Right kidney (tissue), 1 donor: ENCODE measurements at regions not wholly inside any gene's neighbourhood (a gene's known extent, or its start where the extent isn't known, plus 50 kb on each side); places are given as distances from the start of the nearest gene placed in this dataset.

Experiments used
- DNase-seq: peaks from one replicate; pipeline ENCODE4 v3.0.0-alpha.2; 2016

DNA sequence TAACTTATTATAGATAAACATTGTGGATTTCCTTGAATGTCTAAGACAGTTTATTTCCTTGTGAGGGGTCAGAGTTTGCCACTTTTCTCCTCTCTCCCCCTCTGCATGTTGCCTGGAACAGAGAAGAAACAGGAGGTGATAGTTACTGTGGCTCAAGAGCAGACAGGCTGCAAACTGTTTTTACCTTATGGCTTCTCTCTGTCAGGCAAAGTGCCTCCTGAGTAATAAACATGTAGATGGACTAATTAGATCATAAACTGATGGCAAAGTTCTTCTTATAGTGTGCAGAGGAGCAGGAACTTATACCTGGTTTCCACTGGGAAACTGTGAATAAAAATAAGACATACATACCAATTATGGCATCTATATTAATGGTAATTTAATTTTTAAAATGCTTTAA, 133.1 kb upstream of the CDH12 start:
- no peak for DNase-seq

DNA sequence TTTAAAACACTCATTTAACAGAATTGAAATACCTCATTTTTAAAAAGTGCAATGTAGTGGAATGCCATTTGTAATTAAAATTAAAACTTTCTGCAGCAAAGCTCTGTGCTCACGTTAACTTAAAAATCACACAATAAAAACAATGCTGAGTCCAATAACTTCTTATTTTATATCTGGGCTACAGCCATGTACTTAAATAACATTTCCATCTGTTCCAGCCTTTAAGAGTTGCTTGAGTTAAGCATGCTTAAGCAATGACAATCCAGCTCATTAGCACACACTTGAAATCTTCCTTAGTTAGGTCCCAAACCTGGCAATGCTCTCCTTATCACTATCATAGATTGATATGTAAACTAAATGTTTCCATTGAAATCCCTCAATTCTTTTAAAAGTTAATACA, 132.3 kb upstream of the CDH12 start:
- DNase-seq = no peak

DNA sequence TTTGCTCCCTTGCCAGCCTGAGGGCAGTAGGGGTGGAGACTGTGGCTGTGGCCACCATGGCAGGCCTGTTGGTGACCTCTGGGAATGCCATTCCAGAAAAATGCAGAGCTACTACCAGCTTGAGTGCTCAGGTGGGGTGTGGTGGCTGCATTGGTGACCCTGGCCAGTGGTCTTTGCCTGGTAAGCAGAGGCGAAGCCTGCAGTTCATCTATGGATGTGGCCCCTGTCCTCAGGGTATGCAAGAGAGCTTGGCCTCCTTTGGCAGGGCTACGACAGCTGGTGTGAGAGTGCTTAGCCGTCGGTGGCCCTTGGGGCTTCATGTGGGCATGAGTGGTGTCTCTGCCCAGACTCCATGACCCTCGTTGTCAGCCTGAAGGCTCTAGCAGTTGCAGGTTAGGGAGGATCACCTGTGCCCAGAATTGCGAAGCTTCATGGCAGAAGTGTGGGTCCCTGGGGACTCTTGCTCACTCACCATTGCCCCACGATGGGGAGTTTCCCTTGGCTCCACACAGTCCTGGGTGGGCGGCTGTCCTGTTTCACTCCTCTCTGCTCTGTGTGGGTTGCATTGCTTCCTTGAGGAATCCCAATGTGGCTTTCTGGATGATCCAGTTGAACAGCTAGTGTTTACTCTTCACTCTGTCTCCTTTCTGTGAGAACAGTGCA, 117.9 kb upstream of the CDH12 start:
- DNase-seq = no peak

DNA sequence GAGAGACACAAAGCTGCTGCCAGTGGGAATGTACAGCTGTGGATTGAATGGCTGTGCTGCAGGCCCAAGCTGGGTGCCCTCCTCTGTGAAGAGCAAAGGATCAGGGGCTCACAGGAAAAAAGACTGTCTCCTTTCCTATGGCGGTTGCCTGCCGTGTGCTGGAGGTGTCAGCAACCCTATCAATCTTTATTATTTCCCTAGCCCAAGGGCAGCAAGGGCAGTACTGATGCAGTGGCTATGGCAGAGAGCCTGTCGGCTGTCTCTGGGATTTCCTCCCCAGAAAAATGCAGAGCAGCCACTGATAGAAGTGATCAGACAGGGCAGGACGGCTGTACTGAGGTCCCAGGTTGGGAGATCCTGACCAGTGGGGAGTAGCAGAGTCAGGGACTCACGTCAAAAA, 117.3 kb upstream of the CDH12 start:
- no peak for DNase-seq

DNA sequence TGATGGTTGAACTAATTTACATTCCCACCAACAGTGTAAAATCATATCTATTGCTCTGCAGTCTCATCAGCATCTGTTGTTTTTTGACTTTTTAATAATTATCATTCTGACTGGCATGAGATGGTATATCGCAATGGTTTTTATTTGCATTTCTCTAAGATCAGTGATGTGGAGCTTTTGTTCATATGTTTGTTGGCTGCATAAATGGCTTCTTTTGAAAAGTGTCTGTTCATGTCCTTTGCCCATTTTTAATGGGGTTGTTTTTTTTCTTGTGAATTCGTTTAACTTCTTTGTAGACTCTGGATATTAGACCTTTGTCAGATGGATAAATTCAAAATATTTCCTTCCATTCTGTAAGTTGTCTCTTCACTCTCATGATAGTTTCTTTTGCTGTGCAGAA, 115.2 kb upstream of the CDH12 start:
- DNase-seq = no peak

DNA sequence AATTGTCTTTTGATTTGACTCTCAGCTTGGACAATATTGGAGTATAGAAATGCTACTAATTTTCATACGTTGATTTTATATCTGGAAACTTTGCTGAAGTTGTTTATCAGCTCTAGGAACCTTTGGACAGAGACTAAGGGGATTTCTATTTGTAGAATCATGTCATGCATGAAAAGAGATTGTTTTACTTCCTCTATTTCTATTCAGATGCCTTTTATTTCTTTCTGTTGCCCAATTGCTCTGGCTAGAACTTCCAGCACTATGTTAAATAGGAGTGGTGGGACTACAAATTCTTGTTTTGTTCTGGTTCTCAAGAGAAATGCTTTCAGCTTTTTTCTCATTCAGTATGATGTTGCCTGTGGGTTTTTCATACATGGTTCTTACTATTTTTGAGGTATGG, 112.8 kb upstream of the CDH12 start:
- no peak for DNase-seq

DNA sequence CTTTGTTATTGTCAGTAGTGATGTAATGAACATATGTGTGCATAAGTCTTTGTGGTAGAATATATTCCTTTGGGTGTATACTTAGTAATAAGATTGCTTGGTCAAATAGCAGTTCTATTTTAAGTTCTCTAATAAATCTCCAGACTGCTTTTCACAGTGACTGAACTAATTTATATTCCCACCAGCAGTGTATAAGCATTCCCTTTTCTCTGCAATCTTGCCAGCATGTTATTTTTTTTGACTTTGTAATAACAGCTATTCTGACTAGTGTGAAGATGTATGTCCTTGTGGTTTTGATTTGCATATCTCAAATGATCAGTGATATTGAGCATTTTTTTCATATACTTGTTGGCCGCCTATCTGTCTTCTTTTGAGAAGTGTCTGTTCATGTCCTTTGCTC, 111.5 kb upstream of the CDH12 start:
- no peak for DNase-seq

DNA sequence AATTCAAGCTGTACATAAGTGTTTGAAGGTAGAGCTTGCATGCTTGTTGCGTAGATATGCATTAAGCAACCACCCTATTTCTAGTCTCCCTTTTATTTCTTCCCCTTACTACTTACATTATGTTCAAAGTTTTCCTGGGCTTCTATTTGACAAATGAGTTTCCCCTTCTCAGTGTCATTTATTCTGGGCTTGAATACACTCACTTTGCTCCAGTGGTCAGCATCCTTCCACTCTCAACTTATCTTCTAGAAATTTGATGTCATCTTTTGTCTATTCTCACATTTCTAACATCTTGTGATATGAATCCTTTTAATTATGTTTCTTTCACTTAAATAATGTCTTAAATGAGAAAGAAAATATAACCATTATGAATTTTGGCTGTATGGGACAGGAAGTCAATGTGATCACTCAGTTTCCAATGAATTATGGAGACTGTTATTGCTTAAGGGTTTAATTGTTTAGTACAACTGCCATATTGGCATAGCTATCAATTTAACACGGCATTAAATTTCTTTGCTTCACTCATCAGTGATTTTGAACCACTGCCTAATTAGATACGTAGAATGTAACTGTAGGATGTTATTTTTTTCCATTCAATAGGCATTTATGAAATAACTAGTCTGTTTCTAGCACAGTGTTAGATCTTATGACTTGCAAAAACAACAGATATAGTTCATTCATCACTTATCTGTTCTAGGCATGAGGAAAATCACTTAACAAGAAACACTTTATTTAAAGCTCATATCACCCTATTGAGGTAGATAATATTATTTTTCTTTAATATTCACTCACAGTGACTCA, 105.5 kb upstream of the CDH12 start:
- no peak for DNase-seq

DNA sequence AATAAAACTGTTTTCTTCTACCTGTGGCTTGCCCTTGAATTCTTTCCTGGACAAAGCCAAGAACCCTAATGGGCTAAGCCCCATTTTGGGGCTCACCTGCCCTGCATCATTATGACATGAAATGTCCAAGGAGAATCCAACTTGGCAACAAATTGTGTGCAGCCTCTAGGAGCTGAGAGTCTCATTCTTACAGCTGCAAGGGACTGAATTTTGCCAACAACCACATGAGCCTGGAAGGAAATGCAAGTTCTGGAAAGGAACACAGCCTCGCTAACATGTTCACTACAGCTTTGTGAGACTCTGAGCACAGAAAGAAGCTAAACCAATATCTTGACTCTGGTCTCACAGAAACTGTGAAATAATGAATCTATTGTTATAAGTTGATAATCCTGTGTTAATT, 94.8 kb upstream of the CDH12 start:
- no peak for DNase-seq

DNA sequence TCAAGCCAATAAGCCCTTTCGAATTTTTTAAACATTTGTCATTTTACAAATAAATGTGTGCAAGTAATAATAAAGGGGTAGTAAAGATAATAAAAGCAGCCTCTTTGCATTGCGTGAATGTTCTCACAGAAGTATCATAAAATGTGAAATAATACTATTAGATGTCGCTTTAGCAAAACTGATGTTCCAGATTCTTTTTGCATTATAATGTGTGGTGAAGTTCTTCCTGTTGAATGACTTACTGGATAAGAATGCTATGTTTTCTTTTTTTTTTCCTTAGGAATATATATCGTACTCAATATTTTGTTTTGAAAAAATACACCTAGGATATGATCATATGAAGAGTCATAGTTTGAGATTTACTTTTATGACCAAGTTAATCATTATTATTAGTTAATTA, 85.2 kb upstream of the CDH12 start:
- DNase-seq = no peak

DNA sequence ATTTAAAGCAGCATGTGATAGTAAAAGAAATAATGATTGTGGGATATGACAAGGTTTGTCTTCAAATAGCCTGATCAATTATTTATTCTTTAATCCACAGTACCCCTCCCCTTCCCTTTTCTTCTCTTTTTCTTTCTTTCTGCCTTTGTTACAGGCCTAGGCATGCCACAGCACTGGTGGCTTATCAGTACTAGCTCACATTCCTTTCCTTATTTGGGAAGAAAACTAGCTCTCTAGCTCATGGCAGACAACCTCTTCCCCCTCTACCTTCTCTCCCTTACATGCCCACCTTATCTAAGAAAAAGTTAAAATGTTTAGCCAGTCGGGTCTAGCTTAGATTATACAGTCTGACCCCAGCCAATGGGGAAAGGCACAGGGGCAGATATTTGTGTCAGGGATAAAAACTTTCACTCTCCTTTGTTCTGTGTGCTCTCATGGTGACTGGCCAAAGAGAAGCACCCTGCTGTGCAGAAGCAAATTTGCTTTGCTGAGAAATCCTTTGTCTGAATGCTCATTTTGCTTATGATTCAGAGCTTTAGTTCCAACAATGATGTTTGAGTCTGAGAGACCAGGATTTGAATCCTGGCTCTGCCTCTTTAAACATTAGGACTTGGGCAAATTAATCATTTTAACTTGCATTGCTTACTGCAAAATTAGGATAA, 75.8 kb upstream of the CDH12 start:
- no peak for DNase-seq

DNA sequence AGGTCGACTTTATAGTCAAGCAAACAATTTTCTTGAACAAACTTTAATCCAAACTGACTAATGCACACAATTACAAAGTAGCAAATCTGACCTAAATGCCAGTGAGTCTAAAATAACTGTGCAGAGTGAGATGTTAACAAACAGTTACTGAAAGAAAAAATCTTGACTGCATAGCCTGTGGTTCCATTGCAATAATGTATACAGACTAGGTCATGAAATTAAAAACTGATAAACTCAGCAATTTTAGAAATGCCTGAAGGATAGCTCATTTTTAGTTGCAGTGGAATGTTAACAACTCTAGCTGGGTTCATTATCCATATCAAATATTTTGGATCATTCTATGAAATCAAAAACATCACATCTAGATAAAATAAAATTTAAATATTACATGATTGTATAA, 73.4 kb upstream of the CDH12 start:
- no peak for DNase-seq

DNA sequence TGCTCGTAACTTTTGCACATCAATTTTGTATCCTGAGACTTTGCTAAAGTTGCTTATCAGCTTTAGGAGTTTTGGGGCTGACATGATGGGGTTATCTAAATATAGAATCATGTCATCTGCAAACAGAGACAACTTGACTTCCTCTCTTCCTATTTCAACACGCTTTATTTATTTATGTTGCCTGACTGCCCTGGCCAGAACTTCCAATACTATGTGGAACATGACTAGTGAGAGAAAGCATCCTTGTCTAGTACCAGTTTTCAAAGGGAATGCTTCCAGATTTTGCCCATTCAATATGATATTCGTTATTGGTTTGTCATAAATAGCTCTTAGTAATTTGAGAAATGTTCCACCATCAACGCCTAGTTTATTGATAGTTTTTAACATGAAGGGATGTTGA, 65.4 kb upstream of the CDH12 start:
- DNase-seq = no peak

DNA sequence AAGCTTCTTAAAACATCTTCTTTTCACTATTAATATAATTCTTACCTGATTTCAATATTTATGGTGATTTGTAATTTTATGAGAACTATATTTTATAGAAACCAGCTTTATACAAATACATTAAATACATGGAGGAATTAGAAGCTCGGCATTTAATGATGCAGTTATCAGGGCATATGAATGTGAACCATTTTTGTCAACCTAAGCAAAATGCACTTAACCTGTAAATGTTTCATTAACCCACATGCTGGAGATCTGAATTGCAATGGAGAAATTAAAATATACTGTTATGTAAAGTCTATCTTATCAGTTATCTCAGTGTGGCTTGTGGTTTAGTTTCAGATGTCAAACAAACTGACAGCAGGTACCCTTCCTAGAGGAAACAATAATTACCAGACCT, 63.2 kb upstream of the CDH12 start:
- DNase-seq = no peak

DNA sequence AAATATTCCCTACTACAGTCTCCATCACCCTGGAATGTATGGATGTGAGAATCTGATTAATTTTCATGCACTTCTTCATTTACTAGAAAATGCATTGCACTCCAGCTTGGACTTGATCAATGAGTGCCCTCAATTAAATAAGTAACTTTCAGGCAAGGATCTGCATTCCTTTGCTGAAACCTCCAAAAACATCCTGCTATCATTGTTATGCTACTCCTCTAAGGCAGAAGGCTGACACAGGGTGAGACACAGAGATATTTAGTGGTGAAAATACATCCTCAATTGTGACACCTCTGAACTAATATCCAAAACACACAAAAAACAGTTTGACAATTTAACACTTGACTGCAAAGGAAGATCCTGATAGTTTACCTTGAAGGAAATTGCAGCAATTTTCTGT, 57.9 kb upstream of the CDH12 start:
- DNase-seq = no peak

DNA sequence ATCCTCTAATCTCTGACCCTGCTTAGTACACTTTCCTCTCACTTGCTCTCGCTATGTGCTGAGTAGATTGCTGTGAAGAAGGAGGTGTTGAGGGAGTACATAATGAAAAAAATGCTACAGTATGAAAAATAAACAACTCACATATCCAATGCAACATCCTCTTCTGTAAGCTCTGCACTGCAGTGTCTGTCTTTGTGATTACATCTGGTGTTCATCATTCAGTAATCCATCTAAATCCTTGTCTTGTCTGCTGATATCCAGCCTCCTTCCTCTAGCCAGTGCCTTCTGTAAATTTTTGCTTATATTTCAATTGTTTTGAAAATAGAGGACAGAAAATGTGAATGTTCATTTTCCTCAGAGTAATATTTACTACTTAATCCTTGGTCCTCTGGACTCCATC, 57.4 kb upstream of the CDH12 start:
- DNase-seq = no peak

DNA sequence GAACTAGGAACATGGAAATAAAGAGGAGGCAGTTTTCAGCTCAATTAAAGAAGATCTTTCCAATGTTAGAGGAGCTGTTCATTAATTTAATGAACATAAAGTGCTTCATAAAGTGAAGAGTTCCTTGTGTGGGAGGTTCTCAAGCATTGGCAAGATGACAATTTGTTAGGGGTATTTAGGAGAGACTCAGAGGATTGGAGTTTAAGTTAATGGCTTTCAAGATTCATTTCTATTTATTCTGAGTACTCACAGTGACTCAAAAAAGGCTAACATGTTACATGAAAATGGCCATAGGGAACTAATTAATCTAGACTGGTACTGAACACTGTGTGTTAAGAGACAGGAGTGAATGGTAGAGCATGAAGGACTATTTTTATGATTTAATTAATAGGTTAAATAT, 55.4 kb upstream of the CDH12 start:
- no peak for DNase-seq

DNA sequence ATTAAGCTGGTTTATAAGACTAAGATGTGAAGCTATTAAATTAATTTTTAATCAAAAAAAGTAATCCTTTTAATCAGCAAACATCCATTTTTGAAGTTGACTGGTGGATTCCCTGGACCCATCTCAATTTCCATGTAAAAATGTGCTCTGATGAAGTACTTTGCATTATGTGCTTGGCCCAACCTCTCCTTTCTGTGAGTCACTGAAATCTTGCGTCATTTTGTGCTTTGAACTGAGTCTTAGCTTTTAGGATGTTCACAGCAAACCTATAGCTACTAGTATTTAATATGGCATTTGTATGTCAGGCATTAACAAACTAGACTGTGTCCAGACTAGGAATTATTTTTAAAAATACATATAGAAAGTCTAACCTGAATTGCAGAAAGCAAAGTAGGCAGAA, 55.0 kb upstream of the CDH12 start:
- DNase-seq = no peak
